ENCODE measurements at regions not wholly inside any gene's neighbourhood (a gene's known extent, or its start where the extent isn't known, plus 50 kb on each side); places are given as distances from the start of the nearest gene placed in this dataset.

- TF ChIP-seq EZH2 (IDR thresholded peaks at IDR 0.05; ENCODE audit: borderline replicate concordance, low read depth, low read length, poor library complexity, severe bottlenecking) (no peak), CTCF (conservative IDR thresholded peaks at IDR 0.05; ENCODE audit: low read depth, low read length) (no peak)
Measured at GRCh38 chr7:91514591-91514990, 250.4 kb downstream of the FZD1 start.

Measured in A673 (cell line).